Activated CD4-positive, alpha-beta T cell treated with anti-CD3 and anti-CD28 coated beads, Interleukin-2, amount 10 ng/mL, durations not matched to agents 24 days and 14 days (primary cell): ENCODE measurements at regions not wholly inside any gene's neighbourhood (a gene's known extent, or its start where the extent isn't known, plus 50 kb on each side); places are given as distances from the start of the nearest gene placed in this dataset.

Experiments
- DNase-seq: peaks from one replicate; pipeline ENCODE4 v3.0.0; 2022
- H3K27ac Mint-ChIP-seq: one replicate; pipeline ENCODE4 v1.8.0; 2022; ENCODE audit warnings: mild to moderate bottlenecking, mixed read lengths
- H3K27me3 Mint-ChIP-seq: one replicate; pipeline ENCODE4 v1.8.0; 2022; ENCODE audit warnings: mixed read lengths
- H3K36me3 Mint-ChIP-seq: one replicate; pipeline ENCODE4 v1.8.0; 2022; ENCODE audit warnings: low read depth, mild to moderate bottlenecking, mixed read lengths
- H3K4me1 Mint-ChIP-seq: one replicate; pipeline ENCODE4 v1.8.0; 2021; ENCODE audit warnings: mixed read lengths
- H3K4me3 Mint-ChIP-seq: one replicate; pipeline ENCODE4 v1.8.0; 2022; ENCODE audit warnings: mild to moderate bottlenecking, moderate library complexity, mixed read lengths
- H3K9me3 Mint-ChIP-seq: one replicate; pipeline ENCODE4 v1.8.0; 2021; ENCODE audit warnings: mixed read lengths
- intact Hi-C: fragments of 100-400 bp; cut with micrococcal nuclease; formaldehyde crosslinking; loops from one replicate; pipeline ENCODE4 v1.15.1; 2023

DNA sequence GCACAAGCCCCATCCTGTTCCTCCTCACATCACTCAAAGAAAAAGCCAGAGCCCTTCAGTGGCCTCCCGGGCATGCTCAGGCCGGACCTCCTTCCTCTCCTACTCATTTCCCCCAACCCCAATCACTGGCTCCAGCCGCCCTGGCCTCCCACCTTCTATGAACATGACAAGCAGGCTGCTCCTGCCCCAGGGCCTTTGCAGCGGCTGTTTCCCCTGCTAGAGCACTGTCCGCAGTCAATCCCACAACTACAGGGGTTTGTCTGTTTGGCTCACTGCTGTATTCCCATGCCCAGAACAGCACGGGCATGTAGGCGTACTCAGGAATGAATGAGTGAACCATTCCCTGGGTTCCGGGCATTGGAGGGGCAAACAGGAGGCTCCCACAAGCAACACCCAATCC is 139.8 kb upstream of the PRR20G start:
- intact Hi-C loops = no loop called here
- Mint-ChIP-seq H3K27me3 (peaks cover 14% of the 10 kb centered on the region), H3K36me3 (no peaks in the 10 kb centered on the region), H3K4me3 (no peak overlapping the region), H3K4me1 (no peaks in the 10 kb centered on the region), H3K27ac (no peak overlapping the region), H3K9me3 (no peaks in the 10 kb centered on the region)
- DNase-seq = no peak

DNA sequence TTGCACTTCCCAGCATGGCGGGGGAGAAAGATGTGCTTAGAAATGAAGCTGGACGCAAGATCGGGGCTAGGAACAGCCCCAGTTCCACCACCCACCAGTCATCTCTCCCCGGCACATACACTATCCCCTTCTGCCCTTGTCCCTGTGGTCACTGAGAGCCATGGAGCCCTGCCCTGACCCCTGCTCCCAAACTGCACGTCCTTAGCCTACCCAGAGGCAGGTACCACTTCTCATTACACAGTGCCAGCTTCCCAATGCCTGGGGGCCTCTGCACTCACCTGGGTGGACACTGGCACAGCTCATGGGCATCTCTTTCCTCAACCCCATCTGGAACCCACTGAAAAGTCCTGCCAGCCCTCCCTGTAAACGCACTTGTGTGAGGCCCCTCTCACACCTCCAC is 139.3 kb upstream of the PRR20G start:
- H3K9me3 Mint-ChIP-seq = no peaks in the 10 kb centered on the region
- no peak overlapping the region for H3K4me3 Mint-ChIP-seq
- intact Hi-C loops = no loop called here
- no peaks in the 10 kb centered on the region for H3K36me3 Mint-ChIP-seq
- H3K4me1 Mint-ChIP-seq = no peaks in the 10 kb centered on the region
- H3K27me3 Mint-ChIP-seq = peaks cover 12% of the 10 kb centered on the region
- DNase-seq = no peak
- no peak overlapping the region for H3K27ac Mint-ChIP-seq

GRCh38 chr3:127426444-127427153 is 138.8 kb upstream of the PRR20G start:
- no peak for DNase-seq
- Mint-ChIP-seq H3K9me3 (no peaks in the 10 kb centered on the region), H3K4me3 (no peak overlapping the region), H3K27me3 (peaks cover 13% of the 10 kb centered on the region), H3K27ac (no peak overlapping the region), H3K36me3 (no peaks in the 10 kb centered on the region), H3K4me1 (no peaks in the 10 kb centered on the region)
- intact Hi-C loops = no loop called here

DNA sequence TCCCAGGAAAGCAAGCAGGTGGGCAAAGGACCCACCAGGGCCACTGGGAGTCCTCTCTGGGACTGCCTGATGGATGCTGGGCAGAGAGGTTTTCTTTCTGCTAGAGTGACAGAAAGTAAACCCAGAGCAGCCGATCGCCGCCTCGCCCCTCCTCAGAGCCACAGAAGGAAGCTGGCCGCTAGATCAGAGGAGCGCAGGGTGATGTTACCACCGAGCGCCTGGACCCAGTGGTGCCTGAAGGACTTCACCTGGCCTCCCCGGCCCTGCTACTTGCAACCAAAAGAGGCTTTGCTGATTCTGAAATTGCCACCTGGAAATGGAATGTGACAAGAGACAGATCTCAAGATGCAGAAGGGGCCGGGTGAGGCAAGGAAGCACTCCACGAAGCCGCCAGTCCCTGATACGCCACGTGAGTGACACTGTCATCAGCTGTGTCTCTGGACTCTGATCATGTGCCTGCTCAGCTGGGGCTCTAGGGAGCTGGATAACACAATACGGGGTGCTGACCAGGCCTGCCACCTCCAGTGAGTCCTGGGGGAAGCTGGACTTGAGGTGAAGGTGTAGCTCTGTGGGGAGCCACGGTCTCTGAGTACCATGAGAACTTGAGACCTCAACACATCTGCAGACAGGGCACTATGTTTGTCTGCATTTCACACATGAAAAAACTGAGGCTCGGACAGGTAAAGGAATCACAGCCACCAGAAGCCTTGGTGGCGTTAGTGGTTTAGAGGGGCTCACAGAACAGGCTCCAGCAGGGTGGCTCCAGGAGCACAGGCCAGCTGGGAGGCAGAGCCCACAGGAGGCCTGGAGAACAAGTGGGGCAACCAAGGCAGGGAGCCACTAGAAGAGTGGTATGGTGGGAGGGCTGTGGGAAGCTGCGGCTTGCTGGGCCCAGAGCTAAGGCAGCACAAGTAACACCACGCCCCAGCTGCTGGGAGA is 137.9 kb upstream of the PRR20G start:
- DNase-seq = no peak
- H3K36me3 Mint-ChIP-seq = no peaks in the 10 kb centered on the region
- no peak overlapping the region for H3K27ac Mint-ChIP-seq
- no peaks in the 10 kb centered on the region for H3K9me3 Mint-ChIP-seq
- peaks cover 10% of the 10 kb centered on the region for H3K27me3 Mint-ChIP-seq
- no peaks in the 10 kb centered on the region for H3K4me1 Mint-ChIP-seq
- no peak overlapping the region for H3K4me3 Mint-ChIP-seq
- intact Hi-C loops = no loop called here

GRCh38 chr3:127424766-127425504 is 137.1 kb upstream of the PRR20G start:
- H3K9me3 Mint-ChIP-seq = no peaks in the 10 kb centered on the region
- no peak for DNase-seq
- H3K27me3 Mint-ChIP-seq = peaks cover 10% of the 10 kb centered on the region
- no peak overlapping the region for H3K27ac Mint-ChIP-seq
- intact Hi-C loops = no loop called here
- H3K4me1 Mint-ChIP-seq = no peaks in the 10 kb centered on the region
- H3K36me3 Mint-ChIP-seq = no peaks in the 10 kb centered on the region
- no peak overlapping the region for H3K4me3 Mint-ChIP-seq

DNA sequence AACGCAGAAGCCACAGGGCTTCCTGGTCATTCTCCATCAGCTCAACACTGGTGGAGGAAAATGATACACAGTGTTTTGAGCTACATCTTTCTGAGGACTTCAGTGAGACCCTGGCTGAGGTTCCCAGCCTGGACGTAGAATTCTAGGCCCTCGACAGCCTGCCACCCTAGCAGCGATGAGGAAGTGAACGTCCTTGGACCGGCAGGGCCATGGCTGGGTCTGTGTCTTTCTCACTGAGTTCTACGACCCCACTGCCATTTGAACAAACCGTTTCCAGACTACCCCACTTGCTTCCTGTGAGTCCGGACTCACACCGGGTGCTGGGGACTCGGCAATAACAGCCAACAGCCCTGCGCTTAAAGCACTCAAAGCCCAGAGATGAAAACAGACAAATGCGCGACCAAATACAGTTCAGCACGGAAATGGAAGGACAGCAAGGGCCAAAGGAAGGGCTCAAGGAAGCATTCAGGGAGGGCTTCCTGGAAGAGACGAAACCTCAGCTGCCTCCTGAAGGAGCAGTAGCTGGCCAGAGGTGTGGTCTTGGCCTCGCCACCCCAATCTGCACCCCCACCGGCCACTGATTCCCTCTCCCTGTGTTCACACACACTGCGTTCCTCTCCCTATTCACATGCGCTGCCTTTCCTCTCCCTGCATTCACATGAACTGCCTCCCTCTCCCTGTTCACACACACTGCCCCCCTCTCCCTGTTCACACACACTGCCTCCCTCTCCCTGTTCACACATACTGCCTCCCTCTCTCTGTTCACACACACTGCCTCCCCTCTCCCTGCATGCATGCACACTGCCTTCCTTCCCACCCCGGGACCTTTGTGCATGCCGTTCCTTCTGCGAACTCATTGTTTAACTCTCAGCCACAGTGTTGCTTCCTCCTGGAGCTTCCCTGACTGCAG is 136.3 kb upstream of the PRR20G start:
- no peaks in the 10 kb centered on the region for H3K9me3 Mint-ChIP-seq
- H3K4me1 Mint-ChIP-seq = no peaks in the 10 kb centered on the region
- no peak overlapping the region for H3K4me3 Mint-ChIP-seq
- no peak overlapping the region for H3K27ac Mint-ChIP-seq
- intact Hi-C loops = no loop called here
- no peak for DNase-seq
- no peaks in the 10 kb centered on the region for H3K36me3 Mint-ChIP-seq
- H3K27me3 Mint-ChIP-seq = peaks cover 8% of the 10 kb centered on the region

DNA sequence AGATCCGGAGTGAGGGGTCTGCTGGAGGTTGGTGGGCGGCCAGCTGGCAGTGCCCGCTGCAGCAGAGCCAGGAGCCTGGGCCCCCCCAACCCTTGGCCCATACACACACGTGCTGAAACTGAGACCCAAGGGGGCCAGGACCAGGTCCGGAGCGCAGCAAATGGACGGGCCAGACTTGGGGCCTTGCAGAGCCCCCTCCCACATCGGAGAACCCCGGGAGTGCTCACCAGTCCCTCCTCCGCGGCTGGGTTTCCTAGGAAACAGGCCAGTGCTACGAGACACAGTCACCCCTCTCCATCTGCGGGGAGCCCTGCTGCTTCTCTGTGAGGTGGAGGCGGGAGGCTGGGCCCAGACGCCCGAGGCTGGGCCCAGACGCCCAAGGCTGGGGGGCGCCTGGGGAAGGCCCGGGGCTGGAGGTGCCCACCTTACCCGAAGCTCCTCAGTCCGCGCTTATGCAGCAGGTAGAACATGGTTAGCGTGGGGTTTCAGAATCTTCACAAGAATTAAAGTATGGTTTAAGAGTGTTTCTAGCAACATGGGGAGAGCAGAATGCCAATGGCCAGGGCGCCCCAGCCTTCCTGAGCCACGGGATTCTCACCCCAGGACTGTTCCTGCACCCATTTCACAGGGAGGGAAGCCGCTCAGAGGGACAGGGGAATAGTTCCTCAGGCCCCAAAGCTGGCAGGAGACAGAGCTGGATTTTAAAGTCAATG is 135.0 kb upstream of the PRR20G start:
- no peak overlapping the region for H3K4me3 Mint-ChIP-seq
- H3K36me3 Mint-ChIP-seq = no peaks in the 10 kb centered on the region
- peaks cover 13% of the 10 kb centered on the region for H3K27me3 Mint-ChIP-seq
- no peak overlapping the region for H3K27ac Mint-ChIP-seq
- intact Hi-C loops = no loop called here
- no peaks in the 10 kb centered on the region for H3K9me3 Mint-ChIP-seq
- H3K4me1 Mint-ChIP-seq = no peaks in the 10 kb centered on the region
- no peak for DNase-seq

- Mint-ChIP-seq H3K9me3 (no peaks in the 10 kb centered on the region), H3K27me3 (peaks cover 20% of the 10 kb centered on the region), H3K27ac (no peak overlapping the region), H3K4me1 (no peaks in the 10 kb centered on the region), H3K36me3 (no peaks in the 10 kb centered on the region), H3K4me3 (no peak overlapping the region)
- DNase-seq = no peak
- intact Hi-C loops = no loop called here
Observed at GRCh38 chr3:127421943-127422662, 134.3 kb upstream of the PRR20G start.

DNA sequence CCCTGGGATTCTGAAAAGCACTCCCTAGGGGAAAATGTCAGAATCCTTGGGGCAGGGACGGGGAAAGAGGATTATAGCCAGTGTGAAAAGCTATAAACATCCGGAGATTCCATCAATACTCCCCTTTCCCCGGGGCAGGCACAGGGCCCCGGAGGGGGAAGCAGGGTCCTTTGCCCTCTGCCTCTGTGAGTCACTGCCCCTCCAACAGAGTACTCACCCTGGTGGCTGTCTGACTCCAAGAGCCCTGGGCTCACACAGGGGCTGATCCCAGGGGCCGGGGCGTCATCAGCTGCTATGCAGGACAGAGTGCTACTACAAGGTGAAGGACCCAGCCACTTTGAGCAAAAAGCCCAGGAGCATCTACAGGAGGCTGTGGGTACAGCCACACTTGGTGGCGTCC is 133.0 kb upstream of the PRR20G start:
- no peaks in the 10 kb centered on the region for H3K9me3 Mint-ChIP-seq

GRCh38 chr3:127419641-127420553 is 132.1 kb upstream of the PRR20G start:
- Mint-ChIP-seq H3K4me3 (no peak overlapping the region), H3K36me3 (no peaks in the 10 kb centered on the region), H3K9me3 (no peaks in the 10 kb centered on the region), H3K27me3 (peaks cover 32% of the 10 kb centered on the region), H3K4me1 (no peaks in the 10 kb centered on the region), H3K27ac (no peak overlapping the region)
- intact Hi-C loops = no loop called here
- no peak for DNase-seq

More for the DNA sequence above, 133.0 kb upstream of the PRR20G start:
- Mint-ChIP-seq H3K27me3 (peaks cover 26% of the 10 kb centered on the region), H3K27ac (no peak overlapping the region), H3K4me3 (no peak overlapping the region), H3K4me1 (no peaks in the 10 kb centered on the region), H3K36me3 (no peaks in the 10 kb centered on the region)
- intact Hi-C loops = no loop called here
- no peak for DNase-seq

- no peaks in the 10 kb centered on the region for H3K9me3 Mint-ChIP-seq
- H3K4me1 Mint-ChIP-seq = no peaks in the 10 kb centered on the region
- DNase-seq = no peak
- no peak overlapping the region for H3K27ac Mint-ChIP-seq
- H3K4me3 Mint-ChIP-seq = no peak overlapping the region
- H3K36me3 Mint-ChIP-seq = no peaks in the 10 kb centered on the region
- peaks cover 29% of the 10 kb centered on the region for H3K27me3 Mint-ChIP-seq
- intact Hi-C loops = no loop called here
Observed at GRCh38 chr3:127419182-127419581, 131.3 kb upstream of the PRR20G start.
